ENCODE measurements at regions not wholly inside any gene's neighbourhood (a gene's known extent, or its start where the extent isn't known, plus 50 kb on each side); places are given as distances from the start of the nearest gene placed in this dataset.
A peak's percentile ranks its signal among the peaks of the same experiment; 100 is the strongest.

DNA sequence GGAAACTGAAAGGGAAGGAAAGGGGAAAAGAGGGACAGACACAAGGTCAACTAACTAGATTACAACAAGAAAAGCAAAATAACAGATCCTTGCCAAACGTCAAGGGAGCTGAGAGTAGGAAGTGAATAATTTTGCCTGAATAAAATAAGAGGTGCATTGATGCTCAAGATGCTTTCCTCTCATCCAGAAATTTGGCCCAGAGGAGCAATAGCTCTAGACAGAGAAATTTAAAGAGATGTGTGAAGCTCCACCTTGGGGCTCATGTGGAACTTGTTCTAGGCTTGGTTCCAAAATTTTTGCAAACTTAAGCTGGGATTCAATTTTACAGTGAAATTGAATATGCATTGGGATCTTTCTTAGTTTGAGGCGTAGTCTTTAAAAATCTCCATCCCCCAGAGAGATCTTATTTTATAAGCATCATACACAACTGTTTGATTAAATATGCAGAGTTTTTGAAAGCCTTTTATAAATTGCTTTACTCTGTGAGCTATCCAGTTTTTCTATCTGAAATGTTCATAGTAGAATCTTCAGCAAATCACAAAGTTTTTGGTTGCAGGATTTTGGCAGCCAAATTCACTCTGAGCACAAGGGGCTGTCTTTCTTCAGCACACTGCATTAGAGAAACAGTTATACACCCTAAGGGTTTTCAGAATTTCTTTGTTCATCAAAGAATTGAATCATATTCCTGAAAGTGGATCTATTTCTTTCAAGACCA lies 1159.5 kb downstream of the ADGRL3 start:
- Histone ChIP-seq H3K4me3 (ENCODE audit: low read length) (no peak overlapping the region), H3K4me1 (ENCODE audit: control insufficient read depth, insufficient read depth, low read length) (peaks cover 3% of the 10 kb centered on the region), H3K36me3 (ENCODE audit: control insufficient read depth, insufficient read depth, low read length) (no peaks in the 10 kb centered on the region), H3K27ac (ENCODE audit: low read length) (no peak overlapping the region), H3K27me3 (ENCODE audit: control insufficient read depth, insufficient read depth, low read length) (no peaks in the 10 kb centered on the region), H3K9me3 (replicated peaks; ENCODE audit: control insufficient read depth, low read depth, low read length) (no peaks in the 10 kb centered on the region)
- peak; percentile 98 for DNase-seq
- no CpG with 5 or more reads among the region's 2 CpGs for WGBS (ENCODE audit: insufficient coverage)

DNA sequence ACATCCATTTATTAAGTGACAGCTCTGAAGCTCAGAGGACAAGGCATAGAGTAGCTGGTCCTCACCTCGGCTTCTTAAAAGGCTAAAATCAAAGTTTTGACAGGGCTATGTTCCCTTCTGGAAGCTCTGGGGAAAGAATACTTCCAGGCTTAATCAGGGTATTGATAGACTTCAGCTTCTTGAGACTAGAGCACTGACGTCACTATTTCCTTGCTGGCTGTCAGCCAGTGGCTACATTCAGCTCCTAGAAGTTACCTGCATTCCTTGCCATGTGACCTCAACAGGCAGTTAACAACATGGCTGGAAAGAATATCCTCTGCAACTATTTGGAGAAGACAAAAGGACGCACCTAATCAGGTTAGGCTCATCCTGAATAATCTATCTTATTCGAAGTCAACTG lies 1144.8 kb downstream of the ADGRL3 start:
- no peaks in the 10 kb centered on the region for H3K27me3 ChIP-seq (ENCODE audit: control insufficient read depth, insufficient read depth, low read length)
- H3K9me3 ChIP-seq (replicated peaks; ENCODE audit: control insufficient read depth, low read depth, low read length) = peaks cover 11% of the 10 kb centered on the region
- no peak for DNase-seq
- H3K4me1 ChIP-seq (ENCODE audit: control insufficient read depth, insufficient read depth, low read length) = no peaks in the 10 kb centered on the region
- no peak overlapping the region for H3K4me3 ChIP-seq (ENCODE audit: low read length)
- WGBS (ENCODE audit: insufficient coverage) = 88% methylated on average over 1 of the region's 4 CpGs
- H3K27ac ChIP-seq (ENCODE audit: low read length) = no peak overlapping the region
- H3K36me3 ChIP-seq (ENCODE audit: control insufficient read depth, insufficient read depth, low read length) = no peaks in the 10 kb centered on the region

DNA sequence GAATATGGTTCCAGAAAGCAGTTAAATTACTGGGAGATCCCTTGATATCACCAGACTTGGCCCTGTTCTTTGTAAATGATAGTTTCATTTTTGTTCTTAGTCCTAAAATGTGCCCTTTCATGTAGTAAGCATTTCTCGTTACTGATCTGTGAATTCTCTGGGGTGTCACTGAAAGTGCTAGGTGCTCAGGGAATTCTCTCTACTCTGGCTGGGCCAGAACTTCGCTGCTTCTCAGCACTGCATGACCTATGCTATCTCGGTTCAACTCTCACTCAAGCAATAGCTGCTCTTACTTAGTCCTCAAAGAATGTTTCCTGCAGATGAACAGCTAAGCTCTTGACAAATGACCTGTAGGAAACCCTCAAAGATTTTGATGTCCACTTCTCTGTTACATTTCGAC lies 1144.3 kb downstream of the ADGRL3 start:
- 85% methylated on average over 4 of the region's 4 CpGs for WGBS (ENCODE audit: insufficient coverage)
- H3K4me3 ChIP-seq (ENCODE audit: low read length) = no peak overlapping the region
- H3K9me3 ChIP-seq (replicated peaks; ENCODE audit: control insufficient read depth, low read depth, low read length) = peaks cover 11% of the 10 kb centered on the region
- no peak overlapping the region for H3K27ac ChIP-seq (ENCODE audit: low read length)
- no peaks in the 10 kb centered on the region for H3K4me1 ChIP-seq (ENCODE audit: control insufficient read depth, insufficient read depth, low read length)
- DNase-seq = no peak
- no peaks in the 10 kb centered on the region for H3K27me3 ChIP-seq (ENCODE audit: control insufficient read depth, insufficient read depth, low read length)
- H3K36me3 ChIP-seq (ENCODE audit: control insufficient read depth, insufficient read depth, low read length) = no peaks in the 10 kb centered on the region

DNA sequence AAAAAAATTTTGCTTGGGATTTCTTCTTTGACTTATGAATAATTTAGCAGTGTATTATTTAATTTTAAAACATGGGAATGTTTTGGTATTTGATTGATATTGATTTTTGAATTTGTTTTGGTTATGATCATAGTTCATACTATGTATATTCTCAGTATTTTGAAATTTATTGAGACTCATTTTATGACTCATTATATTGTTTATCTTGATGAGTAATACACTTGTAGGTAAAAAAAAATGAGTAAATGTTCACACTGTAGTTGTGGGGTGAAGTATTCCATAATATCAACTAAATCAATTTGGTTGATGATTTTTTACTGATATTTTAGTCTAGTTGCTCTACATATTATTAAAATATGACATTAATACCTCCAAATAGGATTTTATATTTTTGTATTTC lies 1142.2 kb downstream of the ADGRL3 start:
- no peak for DNase-seq
- H3K9me3 ChIP-seq (replicated peaks; ENCODE audit: control insufficient read depth, low read depth, low read length) = peaks cover 13% of the 10 kb centered on the region
- H3K27ac ChIP-seq (ENCODE audit: low read length) = no peak overlapping the region
- H3K36me3 ChIP-seq (ENCODE audit: control insufficient read depth, insufficient read depth, low read length) = no peaks in the 10 kb centered on the region
- no peaks in the 10 kb centered on the region for H3K4me1 ChIP-seq (ENCODE audit: control insufficient read depth, insufficient read depth, low read length)
- H3K4me3 ChIP-seq (ENCODE audit: low read length) = no peak overlapping the region
- H3K27me3 ChIP-seq (ENCODE audit: control insufficient read depth, insufficient read depth, low read length) = no peaks in the 10 kb centered on the region

DNA sequence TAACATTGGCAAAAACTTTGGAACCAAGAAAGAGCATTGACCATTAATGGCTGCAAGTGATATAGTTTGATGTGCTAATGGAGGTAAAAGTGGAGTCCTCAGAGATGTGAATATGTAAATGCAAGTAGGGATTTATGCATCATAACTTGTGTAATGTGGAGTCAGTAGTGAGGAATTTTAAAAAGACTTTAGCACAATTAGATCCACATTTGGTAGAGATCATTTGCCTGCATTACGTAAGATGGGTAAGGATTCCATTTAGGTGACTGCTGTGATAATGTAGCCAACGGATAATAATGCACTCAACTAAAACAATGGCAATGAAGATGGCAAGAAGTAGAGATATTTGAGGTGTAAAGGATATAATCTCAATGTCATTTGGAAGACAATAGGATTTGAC lies 1128.4 kb downstream of the ADGRL3 start:
- WGBS (ENCODE audit: insufficient coverage) = no CpG with 5 or more reads among the region's 2 CpGs

DNA sequence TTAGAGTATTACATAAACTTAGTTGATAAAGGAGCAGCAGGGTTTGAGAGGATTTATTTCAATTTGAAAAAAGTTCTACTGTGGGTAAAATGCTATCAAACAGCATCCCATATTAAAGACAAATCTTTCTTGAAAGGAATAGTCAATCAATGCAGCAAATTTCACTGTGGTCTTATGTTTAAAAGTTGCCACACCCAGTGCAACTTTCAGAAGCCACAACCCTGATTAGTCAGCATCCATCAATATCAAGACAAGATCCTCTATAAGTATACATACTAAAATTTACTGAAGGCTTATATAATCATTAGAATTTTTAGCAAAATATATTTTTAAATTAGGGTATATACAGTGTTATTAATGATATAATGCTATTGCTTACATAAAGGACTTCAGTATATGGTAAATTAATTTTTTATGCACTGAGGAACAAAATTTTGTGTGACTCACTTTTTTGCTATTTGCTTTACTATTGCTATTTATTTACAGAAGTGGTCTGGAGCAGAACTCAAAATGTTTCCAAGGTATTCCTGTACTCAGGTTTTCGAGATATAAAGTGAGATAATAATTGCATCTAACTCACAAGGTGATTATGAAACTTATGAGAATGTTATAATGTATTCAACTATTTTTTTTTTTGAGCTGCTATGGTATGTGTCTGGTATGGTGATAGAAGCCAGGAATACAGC lies 1127.6 kb downstream of the ADGRL3 start:
- Histone ChIP-seq H3K27ac (ENCODE audit: low read length) (no peak overlapping the region), H3K4me3 (ENCODE audit: low read length) (no peak overlapping the region), H3K27me3 (ENCODE audit: control insufficient read depth, insufficient read depth, low read length) (no peaks in the 10 kb centered on the region), H3K9me3 (replicated peaks; ENCODE audit: control insufficient read depth, low read depth, low read length) (no peaks in the 10 kb centered on the region), H3K36me3 (ENCODE audit: control insufficient read depth, insufficient read depth, low read length) (no peaks in the 10 kb centered on the region), H3K4me1 (ENCODE audit: control insufficient read depth, insufficient read depth, low read length) (no peaks in the 10 kb centered on the region)
- DNase-seq = no peak
- no CpG with 5 or more reads among the region's 1 CpG for whole genome bisulfite sequencing (ENCODE audit: insufficient coverage)

More for the DNA sequence above, 1128.4 kb downstream of the ADGRL3 start:
- no peaks in the 10 kb centered on the region for H3K36me3 ChIP-seq (ENCODE audit: control insufficient read depth, insufficient read depth, low read length)
- no peaks in the 10 kb centered on the region for H3K27me3 ChIP-seq (ENCODE audit: control insufficient read depth, insufficient read depth, low read length)
- H3K9me3 ChIP-seq (replicated peaks; ENCODE audit: control insufficient read depth, low read depth, low read length) = no peaks in the 10 kb centered on the region
- H3K27ac ChIP-seq (ENCODE audit: low read length) = no peak overlapping the region
- DNase-seq = no peak
- H3K4me1 ChIP-seq (ENCODE audit: control insufficient read depth, insufficient read depth, low read length) = no peaks in the 10 kb centered on the region
- no peak overlapping the region for H3K4me3 ChIP-seq (ENCODE audit: low read length)

DNA sequence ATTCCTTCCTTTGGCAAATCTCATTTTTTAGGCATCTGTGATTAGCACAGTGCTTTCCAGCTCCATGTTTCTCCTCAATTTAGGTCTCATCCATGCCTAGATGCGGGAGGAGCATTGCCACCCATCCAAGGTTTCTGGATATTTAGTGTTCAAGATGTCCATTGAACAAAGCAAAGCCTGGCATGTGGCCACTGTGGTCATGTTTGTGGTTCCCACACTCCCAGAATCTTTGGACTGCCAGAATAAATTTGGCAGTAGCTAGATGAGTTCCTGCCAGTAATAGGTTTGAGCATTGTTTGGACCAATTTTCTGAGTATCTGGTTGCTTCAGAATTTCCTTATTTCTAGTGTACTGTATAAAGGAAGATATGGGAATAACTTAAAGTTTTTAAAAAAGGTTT lies 1124.1 kb downstream of the ADGRL3 start:
- WGBS (ENCODE audit: insufficient coverage) = 40% methylated on average over 1 of the region's 1 CpG
- DNase-seq = peak; percentile 74

DNA sequence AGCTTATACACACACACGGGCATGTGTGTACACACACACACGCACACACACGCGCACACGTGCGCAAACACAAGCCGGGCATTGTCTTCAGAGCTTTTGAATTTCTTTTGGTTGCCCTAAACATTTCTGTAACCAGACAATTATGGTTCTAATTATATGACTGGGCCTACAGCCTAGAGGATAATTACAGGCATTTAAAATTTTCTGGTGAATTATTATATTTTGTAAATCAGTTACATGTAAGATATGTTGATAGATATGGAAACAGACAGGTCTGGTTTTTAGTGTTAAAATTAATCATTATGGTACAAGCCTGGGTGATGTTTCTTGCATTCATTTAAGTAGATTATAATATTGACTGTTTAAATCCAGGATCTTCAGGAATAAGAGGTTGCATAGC lies 1120.5 kb downstream of the ADGRL3 start:
- H3K4me3 ChIP-seq (ENCODE audit: low read length) = no peak overlapping the region
- WGBS (ENCODE audit: insufficient coverage) = 87% methylated on average over 4 of the region's 7 CpGs
- DNase-seq = no peak
- H3K36me3 ChIP-seq (ENCODE audit: control insufficient read depth, insufficient read depth, low read length) = no peaks in the 10 kb centered on the region
- no peaks in the 10 kb centered on the region for H3K27me3 ChIP-seq (ENCODE audit: control insufficient read depth, insufficient read depth, low read length)
- H3K27ac ChIP-seq (ENCODE audit: low read length) = no peak overlapping the region
- H3K4me1 ChIP-seq (ENCODE audit: control insufficient read depth, insufficient read depth, low read length) = no peaks in the 10 kb centered on the region
- H3K9me3 ChIP-seq (replicated peaks; ENCODE audit: control insufficient read depth, low read depth, low read length) = peaks cover 7% of the 10 kb centered on the region

More for the DNA sequence above, 1124.1 kb downstream of the ADGRL3 start:
- H3K27me3 ChIP-seq (ENCODE audit: control insufficient read depth, insufficient read depth, low read length) = no peaks in the 10 kb centered on the region
- no peaks in the 10 kb centered on the region for H3K9me3 ChIP-seq (replicated peaks; ENCODE audit: control insufficient read depth, low read depth, low read length)
- no peaks in the 10 kb centered on the region for H3K36me3 ChIP-seq (ENCODE audit: control insufficient read depth, insufficient read depth, low read length)
- H3K27ac ChIP-seq (ENCODE audit: low read length) = no peak overlapping the region
- no peaks in the 10 kb centered on the region for H3K4me1 ChIP-seq (ENCODE audit: control insufficient read depth, insufficient read depth, low read length)
- no peak overlapping the region for H3K4me3 ChIP-seq (ENCODE audit: low read length)

DNA sequence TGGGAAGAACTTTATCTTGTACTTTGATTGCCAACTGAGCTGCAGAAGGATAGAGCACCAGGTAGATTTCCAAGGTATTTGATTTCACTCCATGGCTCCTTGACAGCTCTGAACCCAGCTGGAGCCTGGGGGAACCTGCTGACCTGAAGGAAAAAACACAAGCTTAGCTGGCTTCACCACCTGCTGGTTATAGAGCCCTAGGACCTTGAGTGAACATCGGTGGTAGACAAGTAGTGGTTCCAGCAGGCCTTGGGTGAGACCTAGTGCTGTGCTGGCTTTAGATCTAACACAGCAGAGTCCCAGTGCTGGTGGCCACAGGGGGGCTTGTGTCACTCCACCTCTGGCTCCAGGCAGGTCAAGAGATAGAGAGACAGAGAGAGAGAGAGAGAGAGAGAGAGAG lies 1102.6 kb downstream of the ADGRL3 start:
- no peaks in the 10 kb centered on the region for H3K4me1 ChIP-seq (ENCODE audit: control insufficient read depth, insufficient read depth, low read length)
- H3K27ac ChIP-seq (ENCODE audit: low read length) = no peak overlapping the region
- H3K4me3 ChIP-seq (ENCODE audit: low read length) = no peak overlapping the region
- no peak for DNase-seq
- H3K36me3 ChIP-seq (ENCODE audit: control insufficient read depth, insufficient read depth, low read length) = no peaks in the 10 kb centered on the region
- H3K9me3 ChIP-seq (replicated peaks; ENCODE audit: control insufficient read depth, low read depth, low read length) = no peaks in the 10 kb centered on the region
- no peaks in the 10 kb centered on the region for H3K27me3 ChIP-seq (ENCODE audit: control insufficient read depth, insufficient read depth, low read length)
- 86% methylated on average over 1 of the region's 1 CpG for WGBS (ENCODE audit: insufficient coverage)

DNA sequence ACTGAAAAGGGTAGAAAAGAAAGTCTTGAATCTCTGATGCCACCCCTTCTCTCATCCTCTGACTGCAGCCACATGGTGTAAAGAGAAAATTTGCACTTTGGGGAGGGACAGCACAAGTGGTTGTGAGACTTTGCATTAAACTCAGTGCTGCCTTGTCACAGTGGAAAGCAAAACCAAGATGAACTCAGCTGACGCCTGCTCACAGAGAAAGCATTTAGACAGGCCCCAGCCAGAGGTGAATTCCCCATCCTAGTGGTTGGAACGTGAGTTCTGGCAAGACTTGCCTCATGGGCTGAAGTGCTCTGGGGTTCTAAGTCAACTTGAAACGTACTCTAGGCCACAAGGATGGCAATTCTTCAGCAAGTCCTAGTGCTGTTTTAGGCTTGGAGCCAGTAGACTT lies 1101.4 kb downstream of the ADGRL3 start:
- H3K4me1 ChIP-seq (ENCODE audit: control insufficient read depth, insufficient read depth, low read length) = no peaks in the 10 kb centered on the region
- H3K9me3 ChIP-seq (replicated peaks; ENCODE audit: control insufficient read depth, low read depth, low read length) = no peaks in the 10 kb centered on the region
- no peak overlapping the region for H3K27ac ChIP-seq (ENCODE audit: low read length)
- no peaks in the 10 kb centered on the region for H3K27me3 ChIP-seq (ENCODE audit: control insufficient read depth, insufficient read depth, low read length)
- no peaks in the 10 kb centered on the region for H3K36me3 ChIP-seq (ENCODE audit: control insufficient read depth, insufficient read depth, low read length)
- WGBS (ENCODE audit: insufficient coverage) = 56% methylated on average over 3 of the region's 3 CpGs
- H3K4me3 ChIP-seq (ENCODE audit: low read length) = no peak overlapping the region
- no peak for DNase-seq

Data from muscle of leg (tissue), 3 donors.